B cell (primary cell): ENCODE measurements at regions not wholly inside any gene's neighbourhood (a gene's known extent, or its start where the extent isn't known, plus 50 kb on each side); places are given as distances from the start of the nearest gene placed in this dataset.

Source experiments
- ATAC-seq: fragments of 200-7000 bp; cut with Tn5 transposase; one replicate; pipeline ENCODE4 v1.10.0; 2021; ENCODE audit warnings: low read depth, mild to moderate bottlenecking, moderate number of reproducible peaks, moderate library complexity
- CTCF ChIA-PET: fragments of 350-600 bp; sonication (Branson Sonifier 250); formaldehyde crosslinking; loops from one replicate; lab custom pipeline; 2021; ENCODE audit warnings: antibody characterized with exemption, inconsistent platforms; lab: Charles Lee
- POLR2A ChIA-PET: fragments of 350-600 bp; sonication (Branson Sonifier 250); formaldehyde crosslinking; loops from one replicate; lab custom pipeline; 2021; ENCODE audit warnings: antibody characterized with exemption; lab: Charles Lee
- DNase-seq: peaks from one replicate; pipeline ENCODE4 v3.0.0; 2013
- H2AFZ ChIP-seq: 2 replicates; pipeline ENCODE4 v1.6.1; 2012; ENCODE audit warnings: mild to moderate bottlenecking, low read depth, low read length; ENCODE audit not compliant: insufficient read depth, poor library complexity, severe bottlenecking
- H3K27ac ChIP-seq, 2 donors: 1 replicate in 1 of 2; 2 replicates in 1 of 2; pipeline ENCODE4 v1.5.1; 2012 to 2013; ENCODE audit warnings: low read length in 2 of 2, mild to moderate bottlenecking in 2 of 2, moderate library complexity in 1 of 2
- H3K27me3 ChIP-seq, 4 experiments: fragments of 200-600 bp in 1 of 4; sonication (generic) in 1 of 4; replicated peaks in 1 of 4; 1 replicate in 2 of 4; 2 replicates in 2 of 4; pipeline versions ENCODE4 v1.6.1 to v1.7.0; 2013 to 2016; ENCODE audit warnings: low read length in 3 of 4, mild to moderate bottlenecking in 2 of 4, mixed read lengths in 1 of 4, moderate library complexity in 1 of 4; ENCODE audit not compliant: insufficient read depth in 4 of 4, control insufficient read depth in 3 of 4; ENCODE audit errors: control extremely low read depth in 1 of 4
- H3K36me3 ChIP-seq, 2 experiments: replicated peaks in 1 of 2; 1 replicate in 1 of 2; 2 replicates in 1 of 2; pipeline versions ENCODE4 v1.6.1 to v1.7.1; 2013; ENCODE audit warnings: low read length in 1 of 2; ENCODE audit not compliant: insufficient read depth in 2 of 2, control insufficient read depth in 1 of 2; ENCODE audit errors: control extremely low read depth in 1 of 2, extremely low read depth in 1 of 2
- H3K4me1 ChIP-seq, 2 donors: fragments of 200-600 bp in 1 of 2; sonication (generic) in 1 of 2; 1 replicate in 1 of 2; 2 replicates in 1 of 2; pipeline versions ENCODE4 v1.5.1 to v1.6.1; 2013 to 2017; ENCODE audit warnings: low read length in 2 of 2; ENCODE audit not compliant: control insufficient read depth in 2 of 2, insufficient read depth in 2 of 2
- H3K4me2 ChIP-seq: replicated peaks from 2 replicates; pipeline ENCODE3; 2012; ENCODE audit warnings: mild to moderate bottlenecking, low read depth, low read length; ENCODE audit not compliant: poor library complexity, severe bottlenecking
- H3K4me3 ChIP-seq, 5 experiments: fragments of 200-600 bp in 1 of 5; sonication (generic) in 1 of 5; 1 replicate in 3 of 5; 2 replicates in 2 of 5; pipeline versions ENCODE4 v1.5.1 to v1.7.0; 2011 to 2016; ENCODE audit warnings: low read length in 4 of 5, mild to moderate bottlenecking in 4 of 5, low read depth in 2 of 5, control low read depth in 1 of 5, moderate library complexity in 1 of 5; ENCODE audit not compliant: insufficient read depth in 1 of 5; ENCODE audit errors: control extremely low read depth in 1 of 5, extremely low read depth in 1 of 5
- H3K79me2 ChIP-seq: fragments of 200-600 bp; sonication (generic); one replicate; pipeline ENCODE4 v1.6.0; 2016; ENCODE audit warnings: low read length; ENCODE audit not compliant: control insufficient read depth, insufficient read depth
- H3K9ac ChIP-seq: fragments of 200-600 bp; sonication (generic); 2 replicates; pipeline ENCODE4 v1.6.1; 2017; ENCODE audit warnings: mild to moderate bottlenecking, low read length, moderate library complexity
- H3K9me3 ChIP-seq, 3 donors: one replicate each; pipeline versions ENCODE4 v1.6.1 to v1.7.1; 2013; ENCODE audit warnings: low read length in 2 of 3; ENCODE audit not compliant: control insufficient read depth in 2 of 3, insufficient read depth in 1 of 3; ENCODE audit errors: control extremely low read depth in 1 of 3
- H4K20me1 ChIP-seq: 2 replicates; pipeline ENCODE4 v1.6.0; 2012; ENCODE audit warnings: mild to moderate bottlenecking, low read length; ENCODE audit not compliant: insufficient read depth, control insufficient read depth, poor library complexity, severe bottlenecking
- H3K27ac Mint-ChIP-seq: one replicate; pipeline ENCODE4 v1.8.0; 2021; ENCODE audit warnings: mixed read lengths
- H3K27me3 Mint-ChIP-seq: one replicate; pipeline ENCODE4 v1.8.0; 2021; ENCODE audit warnings: mixed read lengths
- H3K4me1 Mint-ChIP-seq: one replicate; pipeline ENCODE4 v1.8.0; 2021; ENCODE audit warnings: mixed read lengths
- H3K4me3 Mint-ChIP-seq: one replicate; pipeline ENCODE4 v1.8.0; 2021; ENCODE audit warnings: mixed read lengths
- H3K9me3 Mint-ChIP-seq: one replicate; pipeline ENCODE4 v1.8.0; 2022; ENCODE audit warnings: mixed read lengths; ENCODE audit not compliant: insufficient read depth
- EZH2 ChIP-seq: IDR thresholded peaks from 2 replicates; pipeline ENCODE4 v1.6.1; 2012; ENCODE audit warnings: borderline replicate concordance, low read depth, mild to moderate bottlenecking, moderate library complexity, low read length; ENCODE audit not compliant: insufficient read depth, poor library complexity, severe bottlenecking
- WGBS: methylation state at CpG from one replicate; pipeline ENCODE4 v1.1.5; 2013; ENCODE audit warnings: missing lambda C conversion rate; ENCODE audit not compliant: insufficient coverage; 5-methylcytosine and 5-hydroxymethylcytosine counted together
- intact Hi-C: fragments of 100-400 bp; cut with micrococcal nuclease; formaldehyde crosslinking; loops from one replicate; pipeline ENCODE4 v1.10.0; 2022
- TF ChIP-seq, protein P1 (sequence below): fragments of 200-600 bp; IDR thresholded peaks from one replicate; pipeline ENCODE4 v1.8.0; 2022; ENCODE audit warnings: antibody characterized with exemption, mild to moderate bottlenecking

- Histone ChIP-seq H3K4me1 (no peaks in the 10 kb centered on the region), H2AFZ (no peak overlapping the region), H3K79me2 (no peaks in the 10 kb centered on the region), H3K27ac (no peak overlapping the region), H3K27me3 (no peaks in the 10 kb centered on the region), H3K9ac (no peak overlapping the region), H3K4me2 (no peak overlapping the region), H3K36me3 (no peaks in the 10 kb centered on the region), H4K20me1 (no peaks in the 10 kb centered on the region), H3K4me3 (no peak overlapping the region), H3K9me3 (peaks cover 1 to 9% (median 3%) of the 10 kb centered on the region in 3 donors)
- no peaks in the 10 kb centered on the region for H3K27me3 Mint-ChIP-seq
- H3K4me3 Mint-ChIP-seq = no peak overlapping the region
- intact Hi-C loops = no loop called here
- no peak for ATAC-seq
- CTCF ChIA-PET = no interaction called here
- H3K9me3 Mint-ChIP-seq = no peaks in the 10 kb centered on the region
- H3K27ac Mint-ChIP-seq = no peak overlapping the region
- TF ChIP-seq, protein P1, sequence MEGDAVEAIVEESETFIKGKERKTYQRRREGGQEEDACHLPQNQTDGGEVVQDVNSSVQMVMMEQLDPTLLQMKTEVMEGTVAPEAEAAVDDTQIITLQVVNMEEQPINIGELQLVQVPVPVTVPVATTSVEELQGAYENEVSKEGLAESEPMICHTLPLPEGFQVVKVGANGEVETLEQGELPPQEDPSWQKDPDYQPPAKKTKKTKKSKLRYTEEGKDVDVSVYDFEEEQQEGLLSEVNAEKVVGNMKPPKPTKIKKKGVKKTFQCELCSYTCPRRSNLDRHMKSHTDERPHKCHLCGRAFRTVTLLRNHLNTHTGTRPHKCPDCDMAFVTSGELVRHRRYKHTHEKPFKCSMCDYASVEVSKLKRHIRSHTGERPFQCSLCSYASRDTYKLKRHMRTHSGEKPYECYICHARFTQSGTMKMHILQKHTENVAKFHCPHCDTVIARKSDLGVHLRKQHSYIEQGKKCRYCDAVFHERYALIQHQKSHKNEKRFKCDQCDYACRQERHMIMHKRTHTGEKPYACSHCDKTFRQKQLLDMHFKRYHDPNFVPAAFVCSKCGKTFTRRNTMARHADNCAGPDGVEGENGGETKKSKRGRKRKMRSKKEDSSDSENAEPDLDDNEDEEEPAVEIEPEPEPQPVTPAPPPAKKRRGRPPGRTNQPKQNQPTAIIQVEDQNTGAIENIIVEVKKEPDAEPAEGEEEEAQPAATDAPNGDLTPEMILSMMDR = no peak
- no peak for TF ChIP-seq EZH2
- POLR2A ChIA-PET = no interaction called here
- no peaks in the 10 kb centered on the region for H3K4me1 Mint-ChIP-seq
- DNase-seq = no peak
Measured at GRCh38 chr18:40974448-40974847, 980.6 kb upstream of the PIK3C3 start.

GRCh38 chr18:40962784-40963183, 992.2 kb upstream of the PIK3C3 start:
- Histone ChIP-seq H3K36me3 (no peaks in the 10 kb centered on the region), H3K9me3 (peaks cover 0 to 2% (median 0%) of the 10 kb centered on the region in 3 donors), H4K20me1 (no peaks in the 10 kb centered on the region), H3K4me1 (no peaks in the 10 kb centered on the region), H3K4me3 (no peak overlapping the region), H2AFZ (no peak overlapping the region), H3K9ac (no peak overlapping the region), H3K27me3 (no peaks in the 10 kb centered on the region), H3K79me2 (no peaks in the 10 kb centered on the region), H3K4me2 (no peak overlapping the region), H3K27ac (no peak overlapping the region)
- H3K27me3 Mint-ChIP-seq = no peaks in the 10 kb centered on the region
- TF ChIP-seq, protein P1 = no peak
- no peak for TF ChIP-seq EZH2
- DNase-seq = no peak
- WGBS = 100% methylated on average over 1 of the region's 1 CpG
- intact Hi-C loops = no loop called here
- ATAC-seq = no peak
- no peak overlapping the region for H3K4me3 Mint-ChIP-seq
- H3K4me1 Mint-ChIP-seq = no peaks in the 10 kb centered on the region
- no peak overlapping the region for H3K27ac Mint-ChIP-seq
- peaks cover 4% of the 10 kb centered on the region for H3K9me3 Mint-ChIP-seq
- ChIA-PET CTCF (no interaction called here), POLR2A (no interaction called here)
